Activated CD8-positive, alpha-beta T cell treated with anti-CD3 and anti-CD28 coated beads for 36 hours (primary cell): ENCODE measurements at regions not wholly inside any gene's neighbourhood (a gene's known extent, or its start where the extent isn't known, plus 50 kb on each side); places are given as distances from the start of the nearest gene placed in this dataset.
"Not testable (repeated sequence)": the region's sequence is repeated elsewhere in the genome, so short reads cannot be mapped to it uniquely, and the experiment has no call there.

Source experiments
- ATAC-seq: fragments of 200-7000 bp; cut with Tn5 transposase; one replicate; pipeline ENCODE4 v1.10.0; 2021; ENCODE audit warnings: mild to moderate bottlenecking, moderate library complexity
- CTCF ChIA-PET: fragments of 350-600 bp; sonication (Branson Sonifier 250); formaldehyde crosslinking; loops from one replicate; lab custom pipeline; 2021; ENCODE audit warnings: antibody characterized with exemption; lab: Charles Lee
- POLR2A ChIA-PET: fragments of 350-600 bp; sonication (Branson Sonifier 250); formaldehyde crosslinking; loops from one replicate; lab custom pipeline; 2021; ENCODE audit warnings: antibody characterized with exemption; lab: Charles Lee
- DNase-seq: peaks from one replicate; pipeline ENCODE4 v3.0.0-alpha.2; 2020
- H3K27ac Mint-ChIP-seq: one replicate; pipeline ENCODE4 v1.8.0; 2021; ENCODE audit warnings: mild to moderate bottlenecking, mixed read lengths
- H3K27me3 Mint-ChIP-seq: one replicate; pipeline ENCODE4 v1.8.0; 2021; ENCODE audit warnings: mixed read lengths
- H3K36me3 Mint-ChIP-seq: one replicate; pipeline ENCODE4 v1.8.0; 2021; ENCODE audit warnings: low read depth, mixed read lengths
- H3K4me1 Mint-ChIP-seq: one replicate; pipeline ENCODE4 v1.8.0; 2021; ENCODE audit warnings: low read depth, mixed read lengths
- H3K4me3 Mint-ChIP-seq: one replicate; pipeline ENCODE4 v1.8.0; 2021; ENCODE audit warnings: mild to moderate bottlenecking, moderate library complexity, mixed read lengths
- H3K9me3 Mint-ChIP-seq: one replicate; pipeline ENCODE4 v1.8.0; 2021; ENCODE audit warnings: mixed read lengths
- CTCF ChIP-seq: fragments of 200-600 bp; IDR thresholded peaks from one replicate; pipeline ENCODE4 v1.8.0; 2022; ENCODE audit warnings: antibody characterized with exemption, mild to moderate bottlenecking
- intact Hi-C: fragments of 100-400 bp; cut with micrococcal nuclease; formaldehyde crosslinking; loops from one replicate; pipeline ENCODE4 v1.10.0; 2022

- no peak for ATAC-seq
- POLR2A ChIA-PET: no interaction called here
- H3K4me1 Mint-ChIP-seq: no peaks in the 10 kb centered on the region
- intact Hi-C loops: no loop called here
- no peak for DNase-seq
- H3K36me3 Mint-ChIP-seq: no peaks in the 10 kb centered on the region
- CTCF ChIA-PET: no interaction called here
- peaks cover 11% of the 10 kb centered on the region for H3K9me3 Mint-ChIP-seq
- no peaks in the 10 kb centered on the region for H3K27me3 Mint-ChIP-seq
- no peak overlapping the region for H3K27ac Mint-ChIP-seq
- no peak for TF ChIP-seq CTCF
- no peak overlapping the region for H3K4me3 Mint-ChIP-seq
Measured at GRCh38 chr12:19811922-19812321, 372.6 kb downstream of the AEBP2 start.

- TF ChIP-seq CTCF: no peak
- Mint-ChIP-seq H3K4me3 (no peak overlapping the region), H3K27ac (no peak overlapping the region), H3K36me3 (no peaks in the 10 kb centered on the region), H3K27me3 (no peaks in the 10 kb centered on the region), H3K9me3 (peaks cover 12% of the 10 kb centered on the region), H3K4me1 (no peaks in the 10 kb centered on the region)
- DNase-seq (no peak), ATAC-seq (no peak)
- ChIA-PET POLR2A (no interaction called here), CTCF (no interaction called here)
- intact Hi-C loops: no loop called here
Measured at GRCh38 chr12:19819231-19819630, 379.9 kb downstream of the AEBP2 start.

GRCh38 chr12:19822476-19822875 lies 383.2 kb downstream of the AEBP2 start:
- Mint-ChIP-seq H3K27ac (no peak overlapping the region), H3K27me3 (no peaks in the 10 kb centered on the region), H3K9me3 (peaks cover 19% of the 10 kb centered on the region), H3K4me1 (no peaks in the 10 kb centered on the region), H3K4me3 (no peak overlapping the region), H3K36me3 (peaks cover 1% of the 10 kb centered on the region)
- no peak for TF ChIP-seq CTCF
- POLR2A ChIA-PET: no interaction called here
- DNase-seq: no peak
- CTCF ChIA-PET: no interaction called here
- intact Hi-C loops: no loop called here
- ATAC-seq: no peak

GRCh38 chr12:19823326-19823725 lies 384.0 kb downstream of the AEBP2 start:
- ATAC-seq, H3K27me3 Mint-ChIP-seq, intact Hi-C loops, H3K36me3 Mint-ChIP-seq, H3K4me3 Mint-ChIP-seq, H3K4me1 Mint-ChIP-seq, H3K27ac Mint-ChIP-seq, POLR2A ChIA-PET, DNase-seq, CTCF ChIA-PET: not testable (repeated sequence)
- H3K9me3 Mint-ChIP-seq: peaks cover 19% of the 10 kb centered on the region

- ATAC-seq: no peak
- no peaks in the 10 kb centered on the region for H3K27me3 Mint-ChIP-seq
- H3K27ac Mint-ChIP-seq: no peak overlapping the region
- no peak for DNase-seq
- no peak overlapping the region for H3K4me3 Mint-ChIP-seq
- peaks cover 21% of the 10 kb centered on the region for H3K9me3 Mint-ChIP-seq
- H3K4me1 Mint-ChIP-seq: peaks cover 17% of the 10 kb centered on the region
- TF ChIP-seq CTCF: no peak
- peaks cover 1% of the 10 kb centered on the region for H3K36me3 Mint-ChIP-seq
- intact Hi-C loops: no loop called here
- CTCF ChIA-PET: no interaction called here
- POLR2A ChIA-PET: no interaction called here
Measured at GRCh38 chr12:19826980-19827550, 387.8 kb downstream of the AEBP2 start.
